H1 (cell line): ENCODE measurements at regions not wholly inside any gene's neighbourhood (a gene's known extent, or its start where the extent isn't known, plus 50 kb on each side); places are given as distances from the start of the nearest gene placed in this dataset.

Source experiments
- CHD2 ChIP-seq: IDR thresholded peaks from 2 replicates; pipeline ENCODE4 v1.6.1; 2012; ENCODE audit warnings: low read length, improper control_type of control experiment
- CTBP2 ChIP-seq: IDR thresholded peaks from 2 replicates; pipeline ENCODE4 v1.7.0; 2011; ENCODE audit warnings: borderline replicate concordance, mild to moderate bottlenecking, moderate library complexity, mixed read lengths, low read length; ENCODE audit not compliant: insufficient read depth, insufficient read length
- FOSL1 ChIP-seq: IDR thresholded peaks from 2 replicates; pipeline ENCODE4 v1.6.1; 2011; ENCODE audit warnings: mild to moderate bottlenecking, low read depth, low read length, moderate library complexity; ENCODE audit not compliant: insufficient read depth
- POLR2A ChIP-seq, 2 experiments: IDR thresholded peaks; 1 replicate in 1 of 2; 2 replicates in 1 of 2; pipeline ENCODE4 v1.6.1; 2011; ENCODE audit warnings: low read depth in 2 of 2, low read length in 2 of 2, mild to moderate bottlenecking in 2 of 2; ENCODE audit errors: control extremely low read depth in 1 of 2
- SIRT6 ChIP-seq: IDR thresholded peaks from one replicate; pipeline ENCODE4 v1.7.1; 2012; ENCODE audit warnings: low read length, inconsistent platforms
- TF ChIP-seq, protein P1 (sequence below): IDR thresholded peaks from 2 replicates; pipeline ENCODE4 v1.6.1; 2011; ENCODE audit warnings: low read length, improper control_type of control experiment

- TF ChIP-seq FOSL1, result no peak
- TF ChIP-seq CTBP2, result no peak
- TF ChIP-seq CHD2, result no peak
- no peak for TF ChIP-seq POLR2A (IDR thresholded peaks at IDR 0.05; ENCODE audit: control extremely low read depth in 1 of 2, low read depth in 2 of 2, low read length in 2 of 2)
- no peak for TF ChIP-seq SIRT6
- TF ChIP-seq, protein P1, sequence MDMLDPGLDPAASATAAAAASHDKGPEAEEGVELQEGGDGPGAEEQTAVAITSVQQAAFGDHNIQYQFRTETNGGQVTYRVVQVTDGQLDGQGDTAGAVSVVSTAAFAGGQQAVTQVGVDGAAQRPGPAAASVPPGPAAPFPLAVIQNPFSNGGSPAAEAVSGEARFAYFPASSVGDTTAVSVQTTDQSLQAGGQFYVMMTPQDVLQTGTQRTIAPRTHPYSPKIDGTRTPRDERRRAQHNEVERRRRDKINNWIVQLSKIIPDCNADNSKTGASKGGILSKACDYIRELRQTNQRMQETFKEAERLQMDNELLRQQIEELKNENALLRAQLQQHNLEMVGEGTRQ, result no peak
Measured at GRCh38 chr5:162916368-162916767, 521.0 kb upstream of the CCNG1 start (continued).
